ENCODE measurements at regions not wholly inside any gene's neighbourhood (a gene's known extent, or its start where the extent isn't known, plus 50 kb on each side); places are given as distances from the start of the nearest gene placed in this dataset.

GRCh38 chr4:62627671-62628070, 1427.5 kb downstream of the ADGRL3 start:
- WGBS (ENCODE audit: low lambda C conversion rate) = 1% methylated on average over 2 of the region's 2 CpGs
- H3K36me3 ChIP-seq (replicated peaks in 1 of 2; ENCODE audit: control insufficient read depth in 1 of 2, insufficient read depth in 2 of 2, low read length in 2 of 2) = no peaks in the 10 kb centered on the region
- no peak overlapping the region for H3K4me2 ChIP-seq (ENCODE audit: low read depth, low read length)
- no peak for TF ChIP-seq ZNF709 (CRISPR knock-in tag; IDR thresholded peaks at IDR 0.05)
- TF ChIP-seq YEATS4 (CRISPR knock-in tag; IDR thresholded peaks at IDR 0.05; ENCODE audit: borderline replicate concordance) = no peak
- no peak for TF ChIP-seq TFAP4 (IDR thresholded peaks at IDR 0.05; ENCODE audit: borderline replicate concordance, low read depth)
- TF ChIP-seq, protein P1, sequence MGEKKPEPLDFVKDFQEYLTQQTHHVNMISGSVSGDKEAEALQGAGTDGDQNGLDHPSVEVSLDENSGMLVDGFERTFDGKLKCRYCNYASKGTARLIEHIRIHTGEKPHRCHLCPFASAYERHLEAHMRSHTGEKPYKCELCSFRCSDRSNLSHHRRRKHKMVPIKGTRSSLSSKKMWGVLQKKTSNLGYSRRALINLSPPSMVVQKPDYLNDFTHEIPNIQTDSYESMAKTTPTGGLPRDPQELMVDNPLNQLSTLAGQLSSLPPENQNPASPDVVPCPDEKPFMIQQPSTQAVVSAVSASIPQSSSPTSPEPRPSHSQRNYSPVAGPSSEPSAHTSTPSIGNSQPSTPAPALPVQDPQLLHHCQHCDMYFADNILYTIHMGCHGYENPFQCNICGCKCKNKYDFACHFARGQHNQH (CRISPR knock-in tag; IDR thresholded peaks at IDR 0.05) = no peak
- TF ChIP-seq AGO1 (IDR thresholded peaks at IDR 0.05; ENCODE audit: low read depth, low read length, poor library complexity, severe bottlenecking) = no peak
- TF ChIP-seq CAMTA2 (CRISPR knock-in tag; IDR thresholded peaks at IDR 0.05; ENCODE audit: borderline replicate concordance) = no peak
- no peak for TF ChIP-seq NCOR1 (IDR thresholded peaks at IDR 0.05; ENCODE audit: borderline replicate concordance, low read length)
- TF ChIP-seq MATR3 (CRISPR knock-in tag; IDR thresholded peaks at IDR 0.05) = no peak
- TF ChIP-seq, protein P2, sequence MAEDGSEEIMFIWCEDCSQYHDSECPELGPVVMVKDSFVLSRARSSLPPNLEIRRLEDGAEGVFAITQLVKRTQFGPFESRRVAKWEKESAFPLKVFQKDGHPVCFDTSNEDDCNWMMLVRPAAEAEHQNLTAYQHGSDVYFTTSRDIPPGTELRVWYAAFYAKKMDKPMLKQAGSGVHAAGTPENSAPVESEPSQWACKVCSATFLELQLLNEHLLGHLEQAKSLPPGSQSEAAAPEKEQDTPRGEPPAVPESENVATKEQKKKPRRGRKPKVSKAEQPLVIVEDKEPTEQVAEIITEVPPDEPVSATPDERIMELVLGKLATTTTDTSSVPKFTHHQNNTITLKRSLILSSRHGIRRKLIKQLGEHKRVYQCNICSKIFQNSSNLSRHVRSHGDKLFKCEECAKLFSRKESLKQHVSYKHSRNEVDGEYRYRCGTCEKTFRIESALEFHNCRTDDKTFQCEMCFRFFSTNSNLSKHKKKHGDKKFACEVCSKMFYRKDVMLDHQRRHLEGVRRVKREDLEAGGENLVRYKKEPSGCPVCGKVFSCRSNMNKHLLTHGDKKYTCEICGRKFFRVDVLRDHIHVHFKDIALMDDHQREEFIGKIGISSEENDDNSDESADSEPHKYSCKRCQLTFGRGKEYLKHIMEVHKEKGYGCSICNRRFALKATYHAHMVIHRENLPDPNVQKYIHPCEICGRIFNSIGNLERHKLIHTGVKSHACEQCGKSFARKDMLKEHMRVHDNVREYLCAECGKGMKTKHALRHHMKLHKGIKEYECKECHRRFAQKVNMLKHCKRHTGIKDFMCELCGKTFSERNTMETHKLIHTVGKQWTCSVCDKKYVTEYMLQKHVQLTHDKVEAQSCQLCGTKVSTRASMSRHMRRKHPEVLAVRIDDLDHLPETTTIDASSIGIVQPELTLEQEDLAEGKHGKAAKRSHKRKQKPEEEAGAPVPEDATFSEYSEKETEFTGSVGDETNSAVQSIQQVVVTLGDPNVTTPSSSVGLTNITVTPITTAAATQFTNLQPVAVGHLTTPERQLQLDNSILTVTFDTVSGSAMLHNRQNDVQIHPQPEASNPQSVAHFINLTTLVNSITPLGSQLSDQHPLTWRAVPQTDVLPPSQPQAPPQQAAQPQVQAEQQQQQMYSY (CRISPR knock-in tag; IDR thresholded peaks at IDR 0.05) = no peak
- TF ChIP-seq CHD2 (IDR thresholded peaks at IDR 0.05; ENCODE audit: low read depth, low read length) = no peak
- no peak for TF ChIP-seq NFATC3 (CRISPR knock-in tag; IDR thresholded peaks at IDR 0.05)
- TF ChIP-seq, protein P3, sequence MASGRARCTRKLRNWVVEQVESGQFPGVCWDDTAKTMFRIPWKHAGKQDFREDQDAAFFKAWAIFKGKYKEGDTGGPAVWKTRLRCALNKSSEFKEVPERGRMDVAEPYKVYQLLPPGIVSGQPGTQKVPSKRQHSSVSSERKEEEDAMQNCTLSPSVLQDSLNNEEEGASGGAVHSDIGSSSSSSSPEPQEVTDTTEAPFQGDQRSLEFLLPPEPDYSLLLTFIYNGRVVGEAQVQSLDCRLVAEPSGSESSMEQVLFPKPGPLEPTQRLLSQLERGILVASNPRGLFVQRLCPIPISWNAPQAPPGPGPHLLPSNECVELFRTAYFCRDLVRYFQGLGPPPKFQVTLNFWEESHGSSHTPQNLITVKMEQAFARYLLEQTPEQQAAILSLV (CRISPR knock-in tag; IDR thresholded peaks at IDR 0.05; ENCODE audit: borderline replicate concordance) = no peak
- no peak for TF ChIP-seq ZNF12 (CRISPR knock-in tag; IDR thresholded peaks at IDR 0.05)
- TF ChIP-seq ELF4 (CRISPR knock-in tag; IDR thresholded peaks at IDR 0.05; ENCODE audit: borderline replicate concordance) = no peak
- no peak for TF ChIP-seq ZNF850 (CRISPR knock-in tag; conservative IDR thresholded peaks at IDR 0.05)
- no peak for TF ChIP-seq NFE2 (CRISPR knock-in tag; IDR thresholded peaks at IDR 0.05)
- TF ChIP-seq TOE1 (CRISPR knock-in tag; IDR thresholded peaks at IDR 0.05) = no peak
- no peak for TF ChIP-seq ZNF451 (CRISPR knock-in tag; IDR thresholded peaks at IDR 0.05)
- no peak for TF ChIP-seq THAP11 (CRISPR knock-in tag; IDR thresholded peaks at IDR 0.05)
- TF ChIP-seq, protein P4, sequence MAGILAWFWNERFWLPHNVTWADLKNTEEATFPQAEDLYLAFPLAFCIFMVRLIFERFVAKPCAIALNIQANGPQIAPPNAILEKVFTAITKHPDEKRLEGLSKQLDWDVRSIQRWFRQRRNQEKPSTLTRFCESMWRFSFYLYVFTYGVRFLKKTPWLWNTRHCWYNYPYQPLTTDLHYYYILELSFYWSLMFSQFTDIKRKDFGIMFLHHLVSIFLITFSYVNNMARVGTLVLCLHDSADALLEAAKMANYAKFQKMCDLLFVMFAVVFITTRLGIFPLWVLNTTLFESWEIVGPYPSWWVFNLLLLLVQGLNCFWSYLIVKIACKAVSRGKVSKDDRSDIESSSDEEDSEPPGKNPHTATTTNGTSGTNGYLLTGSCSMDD (CRISPR knock-in tag; IDR thresholded peaks at IDR 0.05) = no peak
- no peak for ATAC-seq
- H3K27me3 ChIP-seq (ENCODE audit: control insufficient read depth in 1 of 2, insufficient read depth in 2 of 2, low read length in 2 of 2) = no peaks in the 10 kb centered on the region
- in situ Hi-C loops (cut with HindIII; ENCODE audit: extremely low pct_ligation_motif_present, low pct_unique_long_range_greater_than_20kb) = no loop called here
- no peak overlapping the region for H3K9ac ChIP-seq (ENCODE audit: insufficient read depth, low read depth, low read length)
- H3K79me2 ChIP-seq (ENCODE audit: insufficient read depth, low read length) = no peaks in the 10 kb centered on the region
- no peak overlapping the region for H3K4me3 ChIP-seq (replicated peaks in 1 of 3; ENCODE audit: insufficient read depth in 1 of 3, low read depth in 2 of 3, low read length in 3 of 3)
- CTCF ChIA-PET (ENCODE audit: low intra/inter-chr PET ratio, low total read pairs) = no interaction called here
- no peaks in the 10 kb centered on the region for H4K20me1 ChIP-seq (ENCODE audit: insufficient read depth, low read length)
- POLR2A ChIA-PET = no interaction called here
- H3K4me1 ChIP-seq (ENCODE audit: insufficient read depth, low read length) = no peaks in the 10 kb centered on the region
- intact Hi-C loops (cut with micrococcal nuclease; ENCODE audit: unreplicated experiment) = no loop called here
- BruUV-seq (replicated peaks) = no TSS peak
- H3K27ac ChIP-seq (ENCODE audit: extremely low read length, insufficient read depth, low read length) = no peak overlapping the region
- no peak for DNase-seq (ENCODE audit: low spot score)
- no peak overlapping the region for H2AFZ ChIP-seq (ENCODE audit: low read length)
- no peak for FAIRE-seq
- H3K9me3 ChIP-seq (ENCODE audit: low read length) = no peaks in the 10 kb centered on the region; the same call in 1 of the 2 replicates

All from HepG2 (cell line).